ENCODE measurements at regions not wholly inside any gene's neighbourhood (a gene's known extent, or its start where the extent isn't known, plus 50 kb on each side); places are given as distances from the start of the nearest gene placed in this dataset.

GRCh38 chr7:69412331-69413146, 185.7 kb upstream of the AUTS2 start:
- ATAC-seq (peak; percentile 56), DNase-seq (peak in 1 of 4 donors; percentile 30)
- Histone ChIP-seq H3K27me3 (no peaks in the 10 kb centered on the region), H3K36me3 (no peaks in the 10 kb centered on the region), H3K4me3 (no peak overlapping the region), H3K9me3 (no peaks in the 10 kb centered on the region), H3K4me1 (no peaks in the 10 kb centered on the region), H3K27ac (no peak overlapping the region)
- intact Hi-C loops (cut with DNase I), result no loop called here
- TF ChIP-seq CTCF (IDR thresholded peaks at IDR 0.05), result no peak

- no peaks in the 10 kb centered on the region for H3K27me3 ChIP-seq
- intact Hi-C loops (cut with DNase I), result no loop called here
- no peaks in the 10 kb centered on the region for H3K36me3 ChIP-seq
- TF ChIP-seq CTCF (IDR thresholded peaks at IDR 0.05), result no peak
- H3K4me3 ChIP-seq, result no peak overlapping the region
- no peak for DNase-seq
- no peak overlapping the region for H3K27ac ChIP-seq
- peaks cover 0 to 3% of the 10 kb centered on the region in 2 donors for H3K9me3 ChIP-seq
- ATAC-seq, result no peak
- H3K4me1 ChIP-seq, result no peaks in the 10 kb centered on the region
These were observed 183.7 kb upstream of the AUTS2 start for GRCh38 chr7:69414555-69414954.

- Histone ChIP-seq H3K4me1 (no peaks in the 10 kb centered on the region), H3K27me3 (no peaks in the 10 kb centered on the region), H3K9me3 (peaks cover 0 to 3% of the 10 kb centered on the region in 2 donors), H3K27ac (no peak overlapping the region), H3K4me3 (no peak overlapping the region), H3K36me3 (no peaks in the 10 kb centered on the region)
- ATAC-seq (no peak), DNase-seq (no peak)
- TF ChIP-seq CTCF (IDR thresholded peaks at IDR 0.05), result no peak
- intact Hi-C loops (cut with DNase I), result no loop called here
These were observed 179.2 kb upstream of the AUTS2 start for GRCh38 chr7:69418869-69419670.

- intact Hi-C loops (cut with DNase I), result no loop called here
- Histone ChIP-seq H3K4me3 (no peak overlapping the region), H3K27me3 (no peaks in the 10 kb centered on the region), H3K36me3 (no peaks in the 10 kb centered on the region), H3K4me1 (no peaks in the 10 kb centered on the region), H3K9me3 (peaks cover 0 to 3% of the 10 kb centered on the region in 2 donors), H3K27ac (no peak overlapping the region)
- no peak for DNase-seq
- no peak for ATAC-seq
- no peak for TF ChIP-seq CTCF (IDR thresholded peaks at IDR 0.05)
These were observed 178.3 kb upstream of the AUTS2 start for GRCh38 chr7:69419934-69420333.

- Histone ChIP-seq H3K4me3 (no peak overlapping the region), H3K27ac (no peak overlapping the region), H3K4me1 (no peaks in the 10 kb centered on the region), H3K36me3 (no peaks in the 10 kb centered on the region), H3K9me3 (peaks cover 0 to 3% of the 10 kb centered on the region in 2 donors), H3K27me3 (no peaks in the 10 kb centered on the region)
- intact Hi-C loops (cut with DNase I), result no loop called here
- ATAC-seq (no peak), DNase-seq (no peak)
- no peak for TF ChIP-seq CTCF (IDR thresholded peaks at IDR 0.05)
These were observed 175.7 kb upstream of the AUTS2 start for GRCh38 chr7:69422574-69422985.
